ENCODE measurements at regions not wholly inside any gene's neighbourhood (a gene's known extent, or its start where the extent isn't known, plus 50 kb on each side); places are given as distances from the start of the nearest gene placed in this dataset.
"Not testable (repeated sequence)": the region's sequence is repeated elsewhere in the genome, so short reads cannot be mapped to it uniquely, and the experiment has no call there.

- no peak for DNase-seq (ENCODE audit: low read depth in 2 of 2)
Measured at GRCh38 chr3:162538906-162539305, 1042.3 kb downstream of the OTOL1 start.

DNA sequence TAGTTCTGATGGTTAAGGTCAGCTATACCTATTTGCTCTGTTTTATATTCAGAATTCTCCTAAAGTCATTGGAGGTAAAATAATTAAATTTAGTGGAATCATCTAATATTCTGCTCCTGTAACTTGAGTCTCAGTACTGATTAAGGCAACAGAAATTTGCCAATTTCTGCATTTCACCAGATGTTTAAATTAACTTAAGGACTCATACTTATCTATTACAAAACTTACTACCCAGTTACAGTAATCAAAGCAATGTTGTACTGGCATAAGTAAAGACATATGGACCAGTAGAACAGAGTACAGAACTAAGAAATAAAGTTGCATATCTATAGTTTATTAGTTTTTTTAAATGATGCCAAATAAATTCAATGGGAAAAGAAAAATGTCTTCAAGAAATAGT is 1043.8 kb downstream of the OTOL1 start:
- DNase-seq (ENCODE audit: low read depth in 2 of 2): no peak

DNA sequence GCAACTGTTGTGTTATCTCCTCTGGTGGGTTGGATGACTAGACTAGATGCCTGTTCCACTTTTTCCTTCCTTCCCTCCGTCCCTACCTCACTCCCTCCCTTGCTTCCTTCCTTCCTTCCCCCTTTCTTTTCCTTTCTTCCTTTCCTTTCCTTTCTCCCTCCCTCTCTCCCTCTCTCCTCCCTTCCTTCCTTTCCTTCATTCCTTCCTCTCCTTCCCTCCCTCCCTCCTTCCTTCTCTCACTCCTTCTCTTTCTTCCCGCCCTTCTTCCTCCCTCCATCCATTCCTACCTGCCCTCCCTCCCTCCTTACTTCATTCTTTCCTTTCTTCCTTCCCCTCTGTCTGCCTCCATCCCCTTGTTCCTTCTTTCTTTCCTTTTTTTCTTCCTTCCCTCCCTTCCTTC is 1045.3 kb downstream of the OTOL1 start:
- DNase-seq (ENCODE audit: low read depth in 2 of 2): no peak

GRCh38 chr3:162544246-162544645 is 1047.6 kb downstream of the OTOL1 start:
- no peak for DNase-seq (ENCODE audit: low read depth in 2 of 2)

DNA sequence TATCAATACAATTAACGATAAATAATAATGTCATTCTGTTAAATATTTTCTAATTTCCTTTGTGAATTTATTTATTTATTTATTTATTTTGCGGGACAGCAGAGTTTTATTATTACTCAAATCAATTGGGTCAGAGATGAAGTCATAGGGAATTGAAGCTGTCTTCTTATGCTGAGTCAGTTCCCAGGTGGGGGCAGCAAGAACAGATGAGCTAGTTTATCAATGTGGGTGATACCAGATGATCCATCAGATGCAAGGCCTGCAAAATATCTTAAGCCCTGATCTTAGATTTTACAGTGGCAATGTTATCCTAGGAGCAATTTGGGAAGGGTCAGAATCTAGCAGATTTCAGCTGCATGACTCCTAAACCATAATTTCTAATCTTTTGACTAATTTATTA is 1050.3 kb downstream of the OTOL1 start:
- DNase-seq (ENCODE audit: low read depth in 2 of 2): no peak

DNA sequence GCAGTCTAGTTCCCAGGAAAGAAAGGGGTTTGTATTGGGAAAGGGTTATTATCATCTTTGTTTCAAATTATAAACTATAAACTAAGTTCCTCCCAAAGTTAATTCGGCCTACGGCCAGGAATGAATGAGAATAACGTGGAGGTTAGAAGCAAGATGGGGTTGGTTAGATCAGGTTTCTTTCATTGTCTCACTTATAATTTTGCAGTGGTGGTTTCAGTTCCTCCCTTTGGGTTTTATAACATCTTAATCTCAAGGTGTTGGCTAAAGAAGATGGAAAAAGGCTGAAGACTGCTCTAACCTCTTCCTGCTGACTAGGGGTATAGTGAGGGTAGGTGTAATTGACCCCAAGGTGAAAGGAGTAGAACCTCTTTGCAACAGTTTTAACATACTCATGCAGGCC is 1050.7 kb downstream of the OTOL1 start:
- no peak for DNase-seq (ENCODE audit: low read depth in 2 of 2)

DNA sequence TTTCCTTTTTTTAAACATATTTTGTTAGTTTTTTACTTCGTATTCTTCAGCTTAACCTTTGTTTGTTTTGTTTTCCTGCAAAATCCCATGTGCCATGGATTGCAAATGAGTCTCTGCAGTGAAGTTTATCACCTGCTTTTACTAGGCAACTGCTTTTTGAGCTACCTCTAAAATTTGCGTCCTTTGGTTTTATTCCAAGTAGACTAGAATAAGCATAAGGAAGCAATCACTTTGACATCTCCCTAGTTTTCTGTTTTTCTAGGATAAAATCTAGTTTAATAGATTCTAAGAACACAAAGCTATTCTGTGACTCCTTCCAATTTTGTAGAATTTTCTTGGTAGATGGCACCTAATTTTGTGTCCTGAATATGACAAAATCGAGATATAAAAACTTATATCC is 1059.2 kb downstream of the OTOL1 start:
- DNase-seq (ENCODE audit: low read depth in 2 of 2): no peak

DNA sequence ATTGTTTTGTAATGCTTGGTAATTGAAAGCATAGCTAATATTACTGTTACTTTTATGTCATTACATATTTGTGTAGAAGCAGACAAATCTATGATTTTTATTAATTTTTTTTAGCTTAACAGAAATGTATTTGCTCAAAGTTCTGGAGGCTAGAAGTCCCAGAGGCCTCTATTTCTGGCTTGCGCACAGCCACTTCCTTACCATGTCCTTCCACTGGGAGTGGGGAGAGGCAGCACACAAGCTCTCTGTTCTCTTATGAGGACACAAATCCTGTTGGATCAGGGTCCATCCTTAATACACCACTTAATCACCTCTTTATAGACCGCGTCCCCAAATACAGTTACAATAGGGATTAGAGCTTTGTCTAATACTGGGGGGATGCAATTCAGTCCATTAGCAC is 1061.4 kb downstream of the OTOL1 start:
- no peak for DNase-seq (ENCODE audit: low read depth in 2 of 2)

GRCh38 chr3:162568706-162569105 is 1072.1 kb downstream of the OTOL1 start:
- no peak for DNase-seq (ENCODE audit: low read depth in 2 of 2)

DNA sequence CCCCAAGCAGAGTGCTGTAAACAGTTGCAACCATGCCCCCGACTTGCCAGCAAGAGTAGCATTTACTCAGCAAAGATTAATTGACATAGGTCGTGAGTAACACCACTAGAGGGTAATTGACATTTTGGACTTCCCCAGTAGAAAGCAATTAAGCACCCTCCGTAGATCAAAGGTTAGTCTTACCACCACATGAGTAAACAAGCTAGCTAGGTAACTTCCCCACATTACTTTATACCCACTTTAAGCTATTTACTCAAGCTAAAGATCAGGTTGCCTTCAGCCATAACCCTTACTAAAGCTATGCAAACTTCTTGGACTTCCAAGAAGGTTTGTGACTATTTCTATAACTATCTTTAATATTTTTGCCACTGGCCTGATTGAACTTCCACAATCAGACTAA is 1072.7 kb downstream of the OTOL1 start:
- DNase-seq (ENCODE audit: low read depth in 2 of 2): no peak

GRCh38 chr3:162584986-162585385 is 1088.4 kb downstream of the OTOL1 start:
- DNase-seq (ENCODE audit: low read depth in 2 of 2): no peak

DNA sequence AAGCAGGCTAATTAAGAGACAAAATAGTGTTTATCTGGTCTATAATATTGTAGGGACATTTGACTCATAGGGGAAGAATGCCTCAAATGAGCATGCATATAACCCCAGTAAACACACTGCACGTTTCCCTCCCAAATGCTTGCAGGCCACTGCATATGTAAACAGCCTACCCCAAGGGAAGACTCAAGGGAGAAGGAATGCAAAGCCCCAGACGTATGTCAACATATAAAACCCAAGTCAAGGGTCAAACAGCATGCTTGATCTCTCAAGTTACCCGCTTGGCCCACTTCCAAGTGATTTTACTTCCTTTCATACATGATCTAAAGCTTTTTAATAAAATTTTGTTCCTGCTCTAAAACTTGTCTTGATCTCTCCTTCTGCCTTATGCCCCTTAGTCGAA is 1090.0 kb downstream of the OTOL1 start:
- no peak for DNase-seq (ENCODE audit: low read depth in 2 of 2)

DNA sequence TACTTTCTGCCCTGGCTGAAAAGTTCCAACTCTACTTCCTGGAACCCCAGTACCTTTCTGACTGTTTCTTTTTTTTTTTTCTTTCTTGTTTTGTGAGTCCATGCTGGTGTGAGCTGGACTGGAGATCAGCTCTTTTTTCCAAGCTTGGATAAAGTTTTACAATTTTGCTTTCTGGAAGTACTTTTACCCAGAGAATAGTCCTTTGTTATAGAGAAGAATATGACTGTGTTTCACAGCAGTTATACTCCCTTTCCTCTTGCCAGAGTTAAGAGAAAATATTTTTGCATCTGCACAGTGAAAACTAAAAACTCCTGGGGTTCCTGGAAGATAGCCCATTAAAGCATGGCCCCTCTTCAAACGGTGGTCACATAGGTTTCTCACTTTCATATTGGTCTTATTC is 1100.6 kb downstream of the OTOL1 start:
- no peak for DNase-seq (ENCODE audit: low read depth in 2 of 2)

DNA sequence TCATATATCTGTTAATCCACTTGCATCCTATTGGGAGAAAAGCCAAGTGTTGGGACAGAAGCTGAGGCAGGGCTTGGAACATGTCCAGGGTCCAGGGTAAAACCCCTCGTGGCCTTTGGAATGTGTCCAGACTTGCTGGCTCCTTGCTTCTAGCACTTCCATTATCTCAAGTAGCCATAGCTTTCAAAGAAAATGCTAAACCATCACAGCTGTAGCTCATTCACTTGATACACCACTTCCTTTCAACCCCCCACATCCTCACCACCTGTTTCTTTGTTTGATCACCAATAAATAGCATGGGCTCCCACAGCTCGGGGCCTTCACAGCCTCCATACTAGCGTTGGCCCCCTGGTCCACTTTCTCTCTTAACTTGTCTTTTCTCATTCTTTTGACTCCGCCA is 1101.9 kb downstream of the OTOL1 start:
- DNase-seq (ENCODE audit: low read depth in 2 of 2): not testable (repeated sequence)

DNA sequence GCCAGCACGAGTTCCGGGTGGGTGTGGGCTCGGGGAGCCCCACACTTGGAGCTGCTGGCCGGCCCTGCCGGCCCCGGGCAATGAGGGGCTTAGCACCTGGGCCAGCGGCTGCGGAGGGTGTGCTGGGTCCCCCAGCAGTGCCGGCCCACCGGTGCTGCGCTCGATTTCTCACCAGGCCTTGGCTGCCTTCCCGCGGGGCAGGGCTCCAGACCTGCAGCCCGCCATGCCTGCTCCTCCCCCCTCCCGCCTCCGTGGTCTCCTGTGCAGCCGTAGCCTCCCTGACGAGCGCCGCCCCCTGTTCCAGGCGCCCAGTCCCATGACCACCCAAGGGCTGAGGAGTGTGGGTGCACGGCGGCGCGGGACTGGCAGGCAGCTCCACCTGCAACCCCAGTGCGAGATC is 1103.1 kb downstream of the OTOL1 start:
- DNase-seq (ENCODE audit: low read depth in 2 of 2): not testable (repeated sequence)

GRCh38 chr3:162601101-162601670 is 1104.6 kb downstream of the OTOL1 start:
- DNase-seq (ENCODE audit: low read depth in 2 of 2): no peak

- no peak for DNase-seq (ENCODE audit: low read depth in 2 of 2)
Measured at GRCh38 chr3:162602619-162603018, 1106.0 kb downstream of the OTOL1 start.

DNA sequence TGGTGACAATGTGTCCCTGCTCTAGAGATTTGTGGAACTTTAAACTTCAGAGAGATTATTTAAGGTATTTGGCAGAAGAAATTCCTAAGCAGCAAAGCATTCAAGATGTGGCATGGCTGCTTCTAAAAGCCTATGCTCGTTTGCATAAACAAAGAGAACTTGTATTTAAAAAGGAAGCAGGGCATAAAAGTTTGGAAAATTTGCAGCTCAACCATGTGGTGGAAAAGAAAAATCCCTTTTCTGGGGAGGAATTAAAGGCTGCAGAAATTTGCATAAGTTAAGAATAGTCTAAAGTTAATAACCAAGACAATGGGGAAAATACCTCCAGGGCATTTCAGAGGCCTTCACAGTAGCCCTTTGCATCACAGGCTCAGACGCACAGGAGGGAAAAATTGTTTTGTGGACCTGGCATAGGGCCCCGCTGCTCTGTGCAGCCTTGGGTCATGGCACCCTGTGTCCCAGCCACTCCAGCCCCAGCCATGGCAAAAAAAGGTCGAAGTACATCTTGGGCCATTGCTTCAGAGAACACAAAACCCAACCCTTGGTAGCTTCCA is 1109.1 kb downstream of the OTOL1 start:
- no peak for DNase-seq (ENCODE audit: low read depth in 2 of 2)

DNA sequence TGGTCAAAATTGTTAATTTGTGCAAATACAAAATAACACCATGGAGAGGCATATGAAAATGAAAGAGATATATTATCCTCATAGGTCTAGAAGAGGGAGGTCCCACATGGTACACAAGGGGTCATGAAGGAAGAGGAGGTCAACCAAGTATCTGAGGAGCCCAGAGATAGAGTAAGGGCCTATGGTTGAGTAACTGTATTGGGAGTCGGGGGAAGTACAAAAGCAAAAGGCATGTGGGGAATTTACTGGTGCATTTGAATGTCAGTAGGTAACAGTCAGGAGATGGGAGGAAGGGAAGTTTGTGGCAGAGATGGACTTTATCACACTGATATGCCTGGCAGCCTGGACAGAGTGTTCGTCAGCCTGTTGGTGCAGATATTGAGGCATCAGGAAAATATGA is 1113.7 kb downstream of the OTOL1 start:
- no peak for DNase-seq (ENCODE audit: low read depth in 2 of 2)

DNA sequence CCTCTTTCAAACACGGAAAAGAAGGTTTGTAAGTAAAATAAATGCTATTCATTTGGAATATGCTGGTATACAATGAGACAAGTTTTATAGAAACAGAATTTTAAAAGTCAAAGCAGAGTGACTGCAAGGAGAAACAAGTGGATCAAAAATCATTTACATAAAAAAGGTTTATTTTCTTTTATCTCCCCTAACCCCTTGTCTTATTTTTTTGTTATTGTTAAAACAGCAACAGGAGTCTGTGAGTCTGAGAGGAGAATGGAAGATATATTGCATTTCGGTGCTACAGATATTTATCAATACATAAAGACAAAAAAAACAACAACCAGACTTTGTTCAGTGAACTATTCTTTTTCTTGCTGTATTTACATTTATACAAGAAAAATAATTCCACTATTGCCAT is 1116.4 kb downstream of the OTOL1 start:
- no peak for DNase-seq (ENCODE audit: low read depth in 2 of 2)

DNA sequence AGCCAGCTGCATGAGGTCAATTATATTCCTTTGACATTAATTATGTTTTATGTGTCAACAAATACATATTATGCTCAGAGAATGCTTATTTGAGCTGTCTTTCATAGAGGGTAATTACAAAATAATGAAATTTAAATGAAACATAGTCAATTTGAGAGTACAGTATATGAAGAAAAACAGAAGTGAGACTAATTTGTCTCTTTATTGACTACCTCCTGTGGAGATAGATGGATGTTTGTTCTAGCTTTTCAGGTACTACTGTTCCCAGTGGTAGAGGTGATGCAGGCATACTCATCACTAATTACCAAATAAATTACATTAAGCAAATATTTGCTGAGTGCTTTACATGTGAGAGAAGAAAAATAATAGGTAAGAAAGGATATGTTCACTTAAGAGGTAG is 1129.6 kb downstream of the OTOL1 start:
- no peak for DNase-seq (ENCODE audit: low read depth in 2 of 2)

- DNase-seq (ENCODE audit: low read depth in 2 of 2): no peak
Measured at GRCh38 chr3:162628531-162628930, 1131.9 kb downstream of the OTOL1 start.

- no peak for DNase-seq (ENCODE audit: low read depth in 2 of 2)
Measured at GRCh38 chr3:162629372-162629771, 1132.8 kb downstream of the OTOL1 start.

DNA sequence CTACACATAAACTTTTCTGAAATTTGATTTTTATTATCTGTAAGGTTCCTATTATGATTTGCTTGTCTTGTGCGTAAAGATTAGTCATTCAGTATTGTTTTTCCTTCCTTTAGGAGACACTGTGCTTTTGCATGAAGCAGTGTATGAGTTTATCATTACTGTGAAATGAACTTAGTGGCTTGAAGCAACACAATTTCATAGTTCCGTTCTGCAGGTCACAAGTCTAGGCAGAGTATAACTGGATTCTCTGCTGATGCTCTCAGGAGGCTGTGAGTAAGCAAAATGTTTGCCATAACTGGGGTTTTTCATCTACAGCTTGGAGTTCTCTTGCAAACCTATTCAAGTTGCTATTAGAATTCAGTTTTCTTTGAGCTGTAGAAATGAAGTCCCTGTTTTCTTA is 1136.1 kb downstream of the OTOL1 start:
- DNase-seq (ENCODE audit: low read depth in 2 of 2): no peak
